ENCODE measurements at regions not wholly inside any gene's neighbourhood (a gene's known extent, or its start where the extent isn't known, plus 50 kb on each side); places are given as distances from the start of the nearest gene placed in this dataset.

GRCh38 chr1:219514728-219515127 is 98.2 kb downstream of the ZC3H11B start:
- Histone ChIP-seq H3K36me3 (no peaks in the 10 kb centered on the region), H3K27ac (no peak overlapping the region), H3K4me1 (no peaks in the 10 kb centered on the region), H3K9me3 (no peaks in the 10 kb centered on the region), H3K27me3 (no peaks in the 10 kb centered on the region), H3K4me3 (no peak overlapping the region)
- DNase-seq (no peak), ATAC-seq (peak; percentile 34 to 69 (median 45))
- intact Hi-C loops (cut with DNase I): no loop called here
- WGBS (ENCODE audit: insufficient coverage, low coverage, low lambda C conversion rate, missing lambda C conversion rate): 52% methylated on average over 3 of the region's 3 CpGs
- TF ChIP-seq POLR2A (IDR thresholded peaks at IDR 0.05): no peak
- TF ChIP-seq, protein P1, sequence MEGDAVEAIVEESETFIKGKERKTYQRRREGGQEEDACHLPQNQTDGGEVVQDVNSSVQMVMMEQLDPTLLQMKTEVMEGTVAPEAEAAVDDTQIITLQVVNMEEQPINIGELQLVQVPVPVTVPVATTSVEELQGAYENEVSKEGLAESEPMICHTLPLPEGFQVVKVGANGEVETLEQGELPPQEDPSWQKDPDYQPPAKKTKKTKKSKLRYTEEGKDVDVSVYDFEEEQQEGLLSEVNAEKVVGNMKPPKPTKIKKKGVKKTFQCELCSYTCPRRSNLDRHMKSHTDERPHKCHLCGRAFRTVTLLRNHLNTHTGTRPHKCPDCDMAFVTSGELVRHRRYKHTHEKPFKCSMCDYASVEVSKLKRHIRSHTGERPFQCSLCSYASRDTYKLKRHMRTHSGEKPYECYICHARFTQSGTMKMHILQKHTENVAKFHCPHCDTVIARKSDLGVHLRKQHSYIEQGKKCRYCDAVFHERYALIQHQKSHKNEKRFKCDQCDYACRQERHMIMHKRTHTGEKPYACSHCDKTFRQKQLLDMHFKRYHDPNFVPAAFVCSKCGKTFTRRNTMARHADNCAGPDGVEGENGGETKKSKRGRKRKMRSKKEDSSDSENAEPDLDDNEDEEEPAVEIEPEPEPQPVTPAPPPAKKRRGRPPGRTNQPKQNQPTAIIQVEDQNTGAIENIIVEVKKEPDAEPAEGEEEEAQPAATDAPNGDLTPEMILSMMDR (IDR thresholded peaks at IDR 0.05): no peak

DNA sequence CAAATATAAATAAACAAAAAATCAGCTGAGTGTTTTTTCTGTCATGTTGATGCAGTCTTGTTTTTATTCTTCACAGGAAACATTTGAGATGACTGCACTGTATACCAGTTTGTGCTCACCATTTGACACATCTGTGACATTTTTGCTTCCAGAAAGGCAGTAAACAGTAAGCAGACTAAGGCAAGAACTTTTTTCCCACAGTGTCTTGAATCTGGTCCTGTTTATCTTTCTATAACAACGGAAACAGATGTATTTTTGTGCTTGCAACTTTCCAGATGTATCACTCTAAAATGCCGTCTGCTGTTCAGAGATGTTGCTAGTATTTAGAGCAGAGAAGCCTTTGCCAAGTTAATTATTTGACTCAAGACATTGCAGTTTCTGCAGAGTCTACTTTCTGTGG is 105.5 kb downstream of the ZC3H11B start:
- no peak overlapping the region for H3K4me3 ChIP-seq
- no peaks in the 10 kb centered on the region for H3K9me3 ChIP-seq
- TF ChIP-seq, protein P1 (IDR thresholded peaks at IDR 0.05): no peak
- no peak for TF ChIP-seq POLR2A (IDR thresholded peaks at IDR 0.05)
- no peaks in the 10 kb centered on the region for H3K27me3 ChIP-seq
- no peak overlapping the region for H3K27ac ChIP-seq
- intact Hi-C loops (cut with DNase I): no loop called here
- ATAC-seq: no peak
- WGBS (ENCODE audit: insufficient coverage, low coverage, low lambda C conversion rate, missing lambda C conversion rate): 71% methylated on average over 2 of the region's 2 CpGs
- DNase-seq: no peak
- no peaks in the 10 kb centered on the region for H3K36me3 ChIP-seq
- H3K4me1 ChIP-seq: no peaks in the 10 kb centered on the region

DNA sequence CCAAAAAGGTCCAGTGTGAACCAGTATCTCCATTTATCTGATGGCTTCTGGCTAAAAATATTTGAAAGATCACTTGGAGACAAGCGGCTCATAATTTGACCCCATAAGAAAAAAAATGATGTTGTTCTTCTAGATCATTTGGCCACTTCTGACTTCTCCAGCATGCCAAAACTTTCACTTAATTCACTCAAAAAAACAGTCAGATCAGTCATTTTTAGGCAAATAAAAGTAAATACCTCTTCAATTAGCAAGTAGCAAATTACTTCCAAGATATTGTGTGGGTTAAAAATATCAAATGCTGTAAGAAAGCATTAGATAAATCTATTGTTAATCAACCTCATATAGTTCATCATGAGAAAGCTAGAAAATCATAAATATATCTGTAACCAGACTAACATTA is 106.0 kb downstream of the ZC3H11B start:
- Histone ChIP-seq H3K4me3 (no peak overlapping the region), H3K27me3 (no peaks in the 10 kb centered on the region), H3K4me1 (no peaks in the 10 kb centered on the region), H3K27ac (no peak overlapping the region), H3K9me3 (no peaks in the 10 kb centered on the region), H3K36me3 (no peaks in the 10 kb centered on the region)
- WGBS (ENCODE audit: insufficient coverage, low coverage, low lambda C conversion rate, missing lambda C conversion rate): 80% methylated on average over 1 of the region's 1 CpG
- intact Hi-C loops (cut with DNase I): no loop called here
- DNase-seq (no peak), ATAC-seq (no peak)
- TF ChIP-seq POLR2A (IDR thresholded peaks at IDR 0.05): no peak
- TF ChIP-seq, protein P1 (IDR thresholded peaks at IDR 0.05): no peak

GRCh38 chr1:219506473-219506899 is 106.4 kb downstream of the ZC3H11B start:
- H3K36me3 ChIP-seq: no peaks in the 10 kb centered on the region
- WGBS (ENCODE audit: insufficient coverage, low coverage, low lambda C conversion rate, missing lambda C conversion rate): 36% methylated on average over 2 of the region's 4 CpGs
- no peak for DNase-seq
- no peak overlapping the region for H3K27ac ChIP-seq
- no peak for ATAC-seq
- H3K9me3 ChIP-seq: no peaks in the 10 kb centered on the region
- TF ChIP-seq POLR2A (IDR thresholded peaks at IDR 0.05): no peak
- TF ChIP-seq, protein P1 (IDR thresholded peaks at IDR 0.05): no peak
- H3K4me1 ChIP-seq: no peaks in the 10 kb centered on the region
- H3K27me3 ChIP-seq: no peaks in the 10 kb centered on the region
- no peak overlapping the region for H3K4me3 ChIP-seq
- intact Hi-C loops (cut with DNase I): no loop called here

DNA sequence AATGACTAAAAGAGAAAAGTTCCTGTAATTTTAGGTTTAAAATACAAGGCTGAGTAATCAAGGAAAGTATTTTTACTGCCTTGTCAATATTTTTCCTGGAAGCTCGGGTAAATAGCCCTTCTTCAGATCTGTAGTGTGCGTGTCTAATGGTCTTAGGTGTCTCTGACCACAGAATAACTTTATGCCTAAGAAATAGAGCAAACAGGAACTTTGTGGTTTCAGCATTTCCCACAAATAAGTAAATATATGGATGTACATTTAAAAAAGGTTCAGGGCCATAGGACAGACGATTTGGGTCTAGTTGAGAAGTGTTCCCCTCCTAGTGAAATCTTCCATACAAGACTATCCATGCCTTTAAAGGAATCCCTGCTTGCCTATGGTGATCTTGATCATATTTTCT is 107.0 kb downstream of the ZC3H11B start:
- H3K4me3 ChIP-seq: no peak overlapping the region
- H3K27me3 ChIP-seq: no peaks in the 10 kb centered on the region
- H3K36me3 ChIP-seq: no peaks in the 10 kb centered on the region
- no peaks in the 10 kb centered on the region for H3K4me1 ChIP-seq
- 44% methylated on average over 3 of the region's 3 CpGs for WGBS (ENCODE audit: insufficient coverage, low coverage, low lambda C conversion rate, missing lambda C conversion rate)
- H3K27ac ChIP-seq: no peak overlapping the region
- intact Hi-C loops (cut with DNase I): no loop called here
- no peak for ATAC-seq
- H3K9me3 ChIP-seq: no peaks in the 10 kb centered on the region
- DNase-seq: no peak
- no peak for TF ChIP-seq POLR2A (IDR thresholded peaks at IDR 0.05)
- TF ChIP-seq, protein P1 (IDR thresholded peaks at IDR 0.05): no peak
